Fibroblast of the aortic adventitia (primary cell): ENCODE measurements at regions not wholly inside any gene's neighbourhood (a gene's known extent, or its start where the extent isn't known, plus 50 kb on each side); places are given as distances from the start of the nearest gene placed in this dataset.
"Not testable (repeated sequence)": the region's sequence is repeated elsewhere in the genome, so short reads cannot be mapped to it uniquely, and the experiment has no call there.

Source experiments
- DNase-seq: peaks from one replicate; pipeline ENCODE4 v3.0.0-alpha.2; 2010; ENCODE audit warnings: low read depth
- H3K4me3 ChIP-seq: 2 replicates; pipeline ENCODE4 v1.5.1; 2011; ENCODE audit warnings: low read depth, mild to moderate bottlenecking, control low read depth, low read length, moderate library complexity
- TF ChIP-seq, protein P1 (sequence below): IDR thresholded peaks from 2 replicates; pipeline ENCODE4 v1.5.1; 2011; ENCODE audit warnings: mild to moderate bottlenecking, low read length, control low read depth, inconsistent platforms; ENCODE audit not compliant: insufficient read depth

DNA sequence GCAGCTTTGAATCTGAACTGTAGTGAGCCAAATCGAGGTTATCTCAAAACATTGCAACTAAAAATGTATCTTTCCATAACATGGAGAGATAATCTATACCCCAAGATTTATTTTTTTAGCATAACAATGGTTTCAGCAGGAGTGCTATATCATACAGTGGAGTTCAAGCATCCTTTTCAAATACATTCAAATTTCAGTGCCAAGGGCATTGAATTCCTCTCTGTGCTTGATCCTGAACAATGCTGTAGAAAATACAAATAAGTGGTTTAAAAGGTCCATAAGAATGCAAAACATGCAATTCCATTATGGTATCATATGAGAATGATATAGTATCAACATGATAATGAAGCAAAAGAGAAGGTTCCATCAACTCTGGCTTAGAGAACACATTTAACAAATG lies 201.7 kb downstream of the TXNL1 start:
- TF ChIP-seq, protein P1, sequence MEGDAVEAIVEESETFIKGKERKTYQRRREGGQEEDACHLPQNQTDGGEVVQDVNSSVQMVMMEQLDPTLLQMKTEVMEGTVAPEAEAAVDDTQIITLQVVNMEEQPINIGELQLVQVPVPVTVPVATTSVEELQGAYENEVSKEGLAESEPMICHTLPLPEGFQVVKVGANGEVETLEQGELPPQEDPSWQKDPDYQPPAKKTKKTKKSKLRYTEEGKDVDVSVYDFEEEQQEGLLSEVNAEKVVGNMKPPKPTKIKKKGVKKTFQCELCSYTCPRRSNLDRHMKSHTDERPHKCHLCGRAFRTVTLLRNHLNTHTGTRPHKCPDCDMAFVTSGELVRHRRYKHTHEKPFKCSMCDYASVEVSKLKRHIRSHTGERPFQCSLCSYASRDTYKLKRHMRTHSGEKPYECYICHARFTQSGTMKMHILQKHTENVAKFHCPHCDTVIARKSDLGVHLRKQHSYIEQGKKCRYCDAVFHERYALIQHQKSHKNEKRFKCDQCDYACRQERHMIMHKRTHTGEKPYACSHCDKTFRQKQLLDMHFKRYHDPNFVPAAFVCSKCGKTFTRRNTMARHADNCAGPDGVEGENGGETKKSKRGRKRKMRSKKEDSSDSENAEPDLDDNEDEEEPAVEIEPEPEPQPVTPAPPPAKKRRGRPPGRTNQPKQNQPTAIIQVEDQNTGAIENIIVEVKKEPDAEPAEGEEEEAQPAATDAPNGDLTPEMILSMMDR = no peak
- no peak for DNase-seq
- no peak overlapping the region for H3K4me3 ChIP-seq

DNA sequence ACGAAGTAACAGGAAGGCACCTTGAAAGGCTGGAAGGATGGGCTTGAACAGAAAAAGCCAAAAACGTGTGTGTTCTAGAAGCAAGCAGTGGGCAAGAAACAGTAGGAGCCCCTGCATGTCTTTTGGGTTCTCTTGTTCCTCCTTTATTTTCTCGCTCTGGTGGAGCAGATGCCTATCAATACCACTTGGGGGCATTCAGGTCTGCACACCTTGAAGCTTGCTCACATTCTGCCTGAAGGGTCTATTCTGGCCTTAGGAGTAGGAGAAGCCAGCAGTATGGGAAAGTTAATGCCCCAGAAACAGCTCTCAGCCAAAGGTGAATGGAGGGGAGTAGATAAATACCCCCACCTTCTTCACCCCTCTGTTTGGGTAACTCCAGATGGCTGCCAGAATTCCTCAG lies 204.5 kb downstream of the TXNL1 start:
- DNase-seq = no peak
- TF ChIP-seq, protein P1 = no peak
- no peak overlapping the region for H3K4me3 ChIP-seq

DNA sequence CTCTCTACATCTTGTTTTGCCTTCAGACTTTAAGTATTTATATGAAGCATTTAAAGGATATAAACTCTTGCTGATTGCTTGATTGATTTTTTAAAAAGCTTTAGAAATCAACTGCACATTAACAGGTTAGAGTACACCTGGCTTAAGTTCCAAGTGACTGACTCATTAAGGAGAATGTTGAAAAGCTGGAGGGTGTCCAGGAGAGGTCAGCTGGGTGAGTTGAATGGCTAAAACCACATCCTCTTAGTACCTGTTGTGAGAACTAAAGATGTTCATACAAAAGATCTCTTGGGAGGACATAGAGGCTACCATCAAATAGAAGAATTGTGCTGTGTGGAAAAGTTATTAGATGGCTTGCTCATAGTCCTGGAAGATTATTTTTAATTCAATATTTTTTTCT lies 206.8 kb downstream of the TXNL1 start:
- TF ChIP-seq, protein P1 = no peak
- no peak overlapping the region for H3K4me3 ChIP-seq
- DNase-seq = no peak

DNA sequence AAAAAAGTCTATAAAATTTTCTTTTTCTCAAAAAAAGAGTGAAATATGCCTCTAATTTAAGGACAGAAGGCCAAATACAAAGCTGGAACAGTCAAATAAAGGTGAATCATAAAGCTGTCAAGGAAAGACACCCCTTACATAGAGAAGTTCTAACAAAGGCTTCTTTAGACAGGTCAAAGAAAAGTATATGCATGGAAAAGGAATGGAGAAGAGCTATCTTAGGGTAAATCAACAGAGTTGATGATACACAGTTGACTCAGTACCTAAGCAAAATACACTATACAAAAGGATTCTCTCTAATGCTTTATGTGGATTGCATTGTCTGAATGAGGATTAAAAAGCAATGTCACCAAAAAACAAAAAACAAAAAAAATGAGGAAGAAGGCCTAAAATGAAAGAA lies 214.8 kb downstream of the TXNL1 start:
- no peak for DNase-seq
- no peak overlapping the region for H3K4me3 ChIP-seq
- TF ChIP-seq, protein P1 = no peak

- TF ChIP-seq, protein P1 = no peak
- H3K4me3 ChIP-seq = no peak overlapping the region
- DNase-seq = no peak
Measured at GRCh38 chr18:56421647-56422046, 216.7 kb downstream of the TXNL1 start.

GRCh38 chr18:56420868-56421267 lies 217.5 kb downstream of the TXNL1 start:
- not testable (repeated sequence) for DNase-seq, H3K4me3 ChIP-seq

DNA sequence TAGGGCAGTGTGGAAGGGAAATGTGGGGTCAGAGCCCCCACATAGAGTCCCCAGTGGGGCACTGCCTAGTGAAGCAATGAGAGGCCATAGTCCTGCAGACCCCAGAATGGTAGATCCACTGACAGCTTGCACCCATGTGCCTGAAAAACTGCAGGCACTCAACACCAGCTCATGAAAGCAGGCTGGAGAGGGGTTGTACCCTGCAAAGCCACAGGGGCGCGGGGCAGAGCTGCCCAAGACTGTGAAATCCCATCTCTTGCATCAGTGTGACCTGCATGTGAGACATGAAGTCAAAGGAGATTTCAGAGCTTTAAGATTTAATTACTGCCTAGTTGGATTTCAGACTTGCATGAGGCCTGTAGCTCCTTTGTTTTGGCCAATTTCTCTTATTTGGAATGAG lies 224.0 kb downstream of the TXNL1 start:
- no peak overlapping the region for H3K4me3 ChIP-seq
- no peak for DNase-seq
- TF ChIP-seq, protein P1 = no peak
